SU-DHL-6 (cell line): ENCODE measurements at regions not wholly inside any gene's neighbourhood (a gene's known extent, or its start where the extent isn't known, plus 50 kb on each side); places are given as distances from the start of the nearest gene placed in this dataset.

Source experiments
- EZH2phosphoT487 ChIP-seq: fragments of 200-600 bp; sonication (generic), shearing (Covaris generic); conservative IDR thresholded peaks from 2 replicates; pipeline ENCODE4 v1.6.1; 2018; ENCODE audit warnings: mild to moderate bottlenecking, antibody characterized with exemption, low read length, moderate library complexity, mixed read lengths
- TF ChIP-seq, protein P1 (sequence below): fragments of 200-600 bp; sonication (generic); IDR thresholded peaks from one replicate; pipeline ENCODE4 v1.5.1; 2017; ENCODE audit warnings: antibody characterized with exemption, mild to moderate bottlenecking, low read length, moderate library complexity; ENCODE audit not compliant: insufficient read depth, poor library complexity, severe bottlenecking

DNA sequence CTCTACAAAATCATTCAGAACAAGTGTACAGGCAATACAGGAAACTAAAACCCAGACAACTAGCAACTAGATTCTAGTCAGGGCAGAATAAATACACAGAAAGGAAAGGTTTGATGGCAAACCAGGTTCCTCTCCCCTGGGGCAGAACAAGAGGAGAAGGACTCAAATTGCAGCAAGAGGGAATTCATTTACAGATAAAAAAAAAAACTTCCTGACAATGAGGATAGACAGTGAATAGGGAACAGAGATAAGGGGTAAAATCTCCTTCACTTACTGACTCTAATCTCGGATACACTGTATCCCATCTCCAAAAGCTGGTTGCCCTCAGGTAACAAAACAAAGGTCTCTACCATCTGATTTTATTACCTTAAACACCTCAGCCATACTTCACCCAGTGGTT is 244.0 kb downstream of the SEC61B start:
- TF ChIP-seq, protein P1, sequence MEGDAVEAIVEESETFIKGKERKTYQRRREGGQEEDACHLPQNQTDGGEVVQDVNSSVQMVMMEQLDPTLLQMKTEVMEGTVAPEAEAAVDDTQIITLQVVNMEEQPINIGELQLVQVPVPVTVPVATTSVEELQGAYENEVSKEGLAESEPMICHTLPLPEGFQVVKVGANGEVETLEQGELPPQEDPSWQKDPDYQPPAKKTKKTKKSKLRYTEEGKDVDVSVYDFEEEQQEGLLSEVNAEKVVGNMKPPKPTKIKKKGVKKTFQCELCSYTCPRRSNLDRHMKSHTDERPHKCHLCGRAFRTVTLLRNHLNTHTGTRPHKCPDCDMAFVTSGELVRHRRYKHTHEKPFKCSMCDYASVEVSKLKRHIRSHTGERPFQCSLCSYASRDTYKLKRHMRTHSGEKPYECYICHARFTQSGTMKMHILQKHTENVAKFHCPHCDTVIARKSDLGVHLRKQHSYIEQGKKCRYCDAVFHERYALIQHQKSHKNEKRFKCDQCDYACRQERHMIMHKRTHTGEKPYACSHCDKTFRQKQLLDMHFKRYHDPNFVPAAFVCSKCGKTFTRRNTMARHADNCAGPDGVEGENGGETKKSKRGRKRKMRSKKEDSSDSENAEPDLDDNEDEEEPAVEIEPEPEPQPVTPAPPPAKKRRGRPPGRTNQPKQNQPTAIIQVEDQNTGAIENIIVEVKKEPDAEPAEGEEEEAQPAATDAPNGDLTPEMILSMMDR = no peak
- no peak for TF ChIP-seq EZH2phosphoT487
